ENCODE measurements at regions not wholly inside any gene's neighbourhood (a gene's known extent, or its start where the extent isn't known, plus 50 kb on each side); places are given as distances from the start of the nearest gene placed in this dataset.

GRCh38 chr1:94617134-94617805 is 75.7 kb upstream of the F3 start:
- no peak for DNase-seq (ENCODE audit: low spot score)

GRCh38 chr1:94616506-94616905 is 74.9 kb upstream of the F3 start:
- no peak for DNase-seq (ENCODE audit: low spot score)

DNA sequence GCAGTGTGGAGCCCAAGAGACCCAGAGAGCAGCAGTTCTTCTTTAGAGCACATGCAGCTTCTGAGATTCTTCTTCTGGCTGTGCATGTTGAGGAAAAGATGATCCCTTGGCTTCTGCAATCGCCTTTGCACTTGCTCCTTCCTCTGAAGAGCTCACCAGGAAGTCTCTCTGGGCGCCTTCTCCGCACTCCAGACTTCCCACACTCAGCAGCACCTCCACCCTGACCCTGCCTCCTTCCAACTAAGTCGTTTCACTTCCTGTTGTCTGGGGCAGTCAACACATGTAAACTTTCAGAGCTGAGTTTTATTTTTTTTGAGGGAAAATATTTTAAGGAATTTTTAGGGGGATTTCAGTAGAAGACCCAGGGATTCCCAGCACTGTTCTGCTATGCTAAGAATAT is 73.4 kb upstream of the F3 start:
- no peak for DNase-seq (ENCODE audit: low spot score)

- no peak for DNase-seq (ENCODE audit: low spot score)
These were observed 72.7 kb upstream of the F3 start for GRCh38 chr1:94614168-94614815.

GRCh38 chr1:94612525-94613204 is 71.1 kb upstream of the F3 start:
- no peak for DNase-seq (ENCODE audit: low spot score)

GRCh38 chr1:94611681-94612475 is 70.3 kb upstream of the F3 start:
- DNase-seq (ENCODE audit: low spot score) = no peak

GRCh38 chr1:94609619-94610018 is 68.1 kb upstream of the F3 start:
- DNase-seq (ENCODE audit: low spot score) = no peak

- no peak for DNase-seq (ENCODE audit: low spot score)
These were observed 67.4 kb upstream of the F3 start for GRCh38 chr1:94608852-94609530.

GRCh38 chr1:94608142-94608851 is 66.7 kb upstream of the F3 start:
- no peak for DNase-seq (ENCODE audit: low spot score)

DNA sequence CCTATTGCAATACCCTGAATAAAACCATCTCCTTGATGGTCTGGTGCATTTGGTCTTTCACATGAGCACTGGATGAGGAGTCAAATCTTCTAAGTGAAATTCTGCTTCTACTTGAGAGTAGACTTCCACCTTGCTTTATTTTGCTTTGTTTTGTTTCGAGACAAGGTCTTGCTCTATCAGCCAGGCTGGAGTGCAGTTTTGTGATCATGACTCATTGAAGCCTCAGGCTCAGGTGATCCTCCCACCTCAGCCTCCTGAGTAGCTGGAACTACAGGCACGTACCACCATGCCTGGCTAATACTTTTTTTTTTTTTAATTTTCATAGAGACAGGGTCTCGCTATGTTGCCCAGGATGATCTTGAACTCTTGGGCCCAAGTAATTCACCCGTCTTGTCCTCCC is 65.8 kb upstream of the F3 start:
- DNase-seq (ENCODE audit: low spot score) = no peak

- no peak for DNase-seq (ENCODE audit: low spot score)
These were observed 64.9 kb upstream of the F3 start for GRCh38 chr1:94606471-94606870.

DNA sequence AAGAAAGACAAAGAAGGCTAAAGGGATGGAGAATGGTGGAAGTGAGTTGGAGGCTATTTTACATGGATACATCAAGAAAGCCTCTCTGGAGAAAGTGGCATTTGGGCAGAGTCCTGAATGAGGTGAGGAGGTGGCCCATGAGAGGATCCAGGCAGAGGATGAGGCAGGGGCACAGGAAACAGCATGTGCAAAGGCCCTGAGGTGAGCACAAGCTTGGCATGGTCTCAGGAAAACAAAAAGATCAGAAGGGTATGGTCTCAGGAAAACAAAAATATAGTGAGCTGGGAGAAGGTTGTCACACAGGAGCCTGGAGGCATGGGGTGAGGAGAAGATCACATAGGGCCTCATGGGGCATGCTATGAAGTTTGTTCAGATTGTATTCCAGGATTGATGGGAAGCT is 62.1 kb upstream of the F3 start:
- no peak for DNase-seq (ENCODE audit: low spot score)

- DNase-seq (ENCODE audit: low spot score) = no peak
These were observed 61.5 kb upstream of the F3 start for GRCh38 chr1:94602802-94603625.

- DNase-seq (ENCODE audit: low spot score) = no peak
These were observed 60.8 kb upstream of the F3 start for GRCh38 chr1:94602316-94602715.

DNA sequence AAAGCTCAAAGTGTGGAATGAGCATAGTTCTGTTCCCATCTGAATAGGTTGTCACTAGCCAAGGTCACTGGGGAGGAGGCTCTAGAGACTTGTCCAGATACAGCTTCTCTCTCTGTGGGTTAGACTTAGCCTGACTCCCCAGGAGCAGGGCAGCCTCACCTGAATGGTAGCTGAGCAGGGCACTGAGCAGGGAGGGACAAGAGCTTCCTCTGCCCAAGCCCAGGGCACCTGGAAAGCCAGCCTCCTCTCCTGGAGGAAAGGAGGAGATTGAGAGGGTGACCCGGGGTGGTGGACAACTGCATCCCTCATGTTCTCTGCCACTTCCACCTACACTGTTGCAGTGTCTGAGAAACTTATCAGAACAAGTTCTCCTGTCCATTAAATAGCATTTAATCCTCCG is 59.0 kb upstream of the F3 start:
- no peak for DNase-seq (ENCODE audit: low spot score)

DNA sequence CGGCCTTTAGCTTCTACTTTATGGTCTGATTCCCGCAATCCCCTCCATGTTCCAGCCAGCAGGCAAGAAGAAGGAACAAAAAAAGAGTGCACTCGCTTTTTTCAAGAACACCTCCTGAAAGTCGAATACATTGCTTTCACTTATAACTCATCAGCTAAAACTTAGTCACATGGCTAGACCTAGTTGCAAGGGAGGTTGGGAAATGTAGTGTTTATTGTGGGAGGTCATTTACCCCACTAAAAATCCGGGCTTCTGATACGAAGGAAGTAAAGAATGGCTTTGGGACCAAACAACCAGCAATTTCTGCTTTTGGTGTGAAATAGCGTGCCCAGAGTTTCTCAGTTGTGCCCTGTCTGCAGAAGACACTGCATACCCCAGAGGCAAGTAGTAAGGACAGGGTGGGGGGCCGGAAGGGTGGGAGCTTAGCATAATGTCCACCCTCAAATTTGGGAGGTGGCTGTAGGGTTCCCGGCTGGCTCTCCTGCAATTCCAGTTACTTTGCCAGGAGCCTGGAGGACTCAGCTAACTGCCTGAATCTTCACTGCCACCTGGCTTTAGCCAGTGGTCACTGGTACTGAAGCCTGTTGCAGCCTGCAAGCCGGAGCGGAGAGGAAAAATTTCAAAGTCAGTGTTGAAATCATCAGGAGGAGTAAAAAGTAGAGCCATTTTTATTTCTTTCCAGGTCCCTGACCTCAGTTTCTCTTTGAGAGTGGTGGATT is 57.7 kb upstream of the F3 start:
- DNase-seq (ENCODE audit: low spot score) = no peak

GRCh38 chr1:94597701-94598100 is 56.1 kb upstream of the F3 start:
- no peak for DNase-seq (ENCODE audit: low spot score)

DNA sequence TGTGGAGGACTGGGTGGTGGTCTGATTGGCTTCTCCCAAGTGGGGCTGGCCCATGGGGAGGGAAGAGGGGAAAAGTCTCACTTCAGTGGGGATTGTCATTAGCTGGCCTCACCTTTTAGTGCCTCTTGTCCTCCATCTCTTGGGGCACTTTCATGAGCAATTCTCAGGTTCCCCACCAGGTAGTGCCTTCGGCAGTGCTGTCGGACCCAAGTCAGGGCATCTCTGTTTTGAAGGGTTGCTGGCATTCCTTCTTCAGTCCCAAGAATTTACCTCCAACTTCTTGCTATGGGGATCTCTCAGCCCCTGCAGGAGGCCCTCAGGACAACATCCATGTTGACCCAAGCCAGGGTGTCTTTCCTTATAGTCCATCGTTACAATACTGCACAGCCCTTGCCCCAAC is 54.7 kb upstream of the F3 start:
- DNase-seq (ENCODE audit: low spot score) = no peak

GRCh38 chr1:94595658-94596057 is 54.1 kb upstream of the F3 start:
- DNase-seq (ENCODE audit: low spot score) = no peak

- no peak for DNase-seq (ENCODE audit: low spot score)
These were observed 52.1 kb upstream of the F3 start for GRCh38 chr1:94593611-94594010.

Data from COLO829 (cell line).